Neural crest cell (in vitro differentiated cells): ENCODE measurements at regions not wholly inside any gene's neighbourhood (a gene's known extent, or its start where the extent isn't known, plus 50 kb on each side); places are given as distances from the start of the nearest gene placed in this dataset.
A peak's percentile ranks its signal among the peaks of the same experiment; 100 is the strongest.

Experiments used
- DNase-seq: peaks from one replicate; pipeline ENCODE4 v3.0.0; 2021; ENCODE audit warnings: low read depth, mixed read lengths, low spot score
- H3K27ac Mint-ChIP-seq: one replicate; pipeline ENCODE4 v1.8.0; 2021; ENCODE audit warnings: mild to moderate bottlenecking, mixed read lengths; ENCODE audit not compliant: unreplicated experiment
- H3K27me3 Mint-ChIP-seq: 2 replicates; pipeline ENCODE4 v1.8.0; 2021; ENCODE audit warnings: low read depth, mild to moderate bottlenecking, mixed read lengths
- H3K36me3 Mint-ChIP-seq: 2 replicates; pipeline ENCODE4 v1.8.0; 2021; ENCODE audit warnings: low read depth, mild to moderate bottlenecking, mixed read lengths
- H3K4me1 Mint-ChIP-seq: 2 replicates; pipeline ENCODE4 v1.8.0; 2021; ENCODE audit warnings: mixed read lengths
- H3K4me3 Mint-ChIP-seq: one replicate; pipeline ENCODE4 v1.8.0; 2021; ENCODE audit warnings: mild to moderate bottlenecking, mixed read lengths
- H3K9me3 Mint-ChIP-seq: 2 replicates; pipeline ENCODE4 v1.8.0; 2021; ENCODE audit warnings: mixed read lengths
- TF ChIP-seq, protein P1 (sequence below): fragments of 200-600 bp; sonication (generic); conservative IDR thresholded peaks from 2 replicates; pipeline ENCODE4 v1.5.0; 2021; ENCODE audit warnings: antibody characterized with exemption, mild to moderate bottlenecking

DNA sequence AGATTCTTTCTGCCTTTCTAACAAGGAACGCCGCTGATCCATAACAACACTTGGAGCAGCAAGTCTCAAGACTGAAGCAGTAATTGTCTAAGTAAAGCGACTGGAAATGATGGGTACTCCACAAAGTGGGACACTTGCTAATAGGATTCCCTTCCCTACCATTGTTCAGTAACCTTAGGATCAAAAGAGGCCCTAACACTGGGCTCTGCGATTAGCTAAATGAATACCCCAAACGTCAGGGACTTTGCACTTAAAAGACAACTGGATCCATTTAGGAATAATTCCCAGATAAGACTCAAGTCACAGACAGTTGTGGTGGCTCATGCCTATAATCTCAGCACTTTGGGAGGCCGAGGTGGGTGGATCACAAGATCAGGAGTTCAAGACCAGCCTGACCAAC is 221.9 kb upstream of the FGGY start:
- Mint-ChIP-seq H3K36me3 (no peaks in the 10 kb centered on the region), H3K27me3 (no peaks in the 10 kb centered on the region), H3K9me3 (peaks cover 4% of the 10 kb centered on the region), H3K4me1 (peaks cover 43% of the 10 kb centered on the region), H3K27ac (no peak overlapping the region), H3K4me3 (no peak overlapping the region)
- no peak for DNase-seq
- TF ChIP-seq, protein P1, sequence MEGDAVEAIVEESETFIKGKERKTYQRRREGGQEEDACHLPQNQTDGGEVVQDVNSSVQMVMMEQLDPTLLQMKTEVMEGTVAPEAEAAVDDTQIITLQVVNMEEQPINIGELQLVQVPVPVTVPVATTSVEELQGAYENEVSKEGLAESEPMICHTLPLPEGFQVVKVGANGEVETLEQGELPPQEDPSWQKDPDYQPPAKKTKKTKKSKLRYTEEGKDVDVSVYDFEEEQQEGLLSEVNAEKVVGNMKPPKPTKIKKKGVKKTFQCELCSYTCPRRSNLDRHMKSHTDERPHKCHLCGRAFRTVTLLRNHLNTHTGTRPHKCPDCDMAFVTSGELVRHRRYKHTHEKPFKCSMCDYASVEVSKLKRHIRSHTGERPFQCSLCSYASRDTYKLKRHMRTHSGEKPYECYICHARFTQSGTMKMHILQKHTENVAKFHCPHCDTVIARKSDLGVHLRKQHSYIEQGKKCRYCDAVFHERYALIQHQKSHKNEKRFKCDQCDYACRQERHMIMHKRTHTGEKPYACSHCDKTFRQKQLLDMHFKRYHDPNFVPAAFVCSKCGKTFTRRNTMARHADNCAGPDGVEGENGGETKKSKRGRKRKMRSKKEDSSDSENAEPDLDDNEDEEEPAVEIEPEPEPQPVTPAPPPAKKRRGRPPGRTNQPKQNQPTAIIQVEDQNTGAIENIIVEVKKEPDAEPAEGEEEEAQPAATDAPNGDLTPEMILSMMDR: no peak

DNA sequence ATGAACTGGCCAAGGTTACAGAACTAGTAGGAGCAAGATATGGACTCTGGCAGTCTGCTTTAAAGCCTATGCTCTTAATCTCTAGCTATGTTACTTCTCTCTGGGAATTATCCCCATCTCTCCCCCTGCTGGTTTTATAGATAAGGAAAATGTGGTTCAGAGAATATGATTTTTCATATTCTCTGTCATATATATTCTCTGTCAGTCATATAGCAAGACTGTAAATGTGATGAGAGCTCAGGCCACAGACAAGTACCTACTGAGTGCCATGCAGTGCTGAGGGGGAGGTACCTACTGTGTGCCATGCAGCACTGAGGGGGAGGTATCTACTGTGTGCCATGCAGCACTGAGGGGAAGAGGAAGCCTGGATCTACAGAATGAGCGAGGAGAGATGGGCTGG is 220.3 kb upstream of the FGGY start:
- TF ChIP-seq, protein P1: peak; percentile 40
- no peak overlapping the region for H3K4me3 Mint-ChIP-seq
- H3K4me1 Mint-ChIP-seq: peaks cover 32% of the 10 kb centered on the region
- H3K27me3 Mint-ChIP-seq: no peaks in the 10 kb centered on the region
- no peaks in the 10 kb centered on the region for H3K36me3 Mint-ChIP-seq
- peaks cover 4% of the 10 kb centered on the region for H3K9me3 Mint-ChIP-seq
- H3K27ac Mint-ChIP-seq: no peak overlapping the region
- DNase-seq: no peak

DNA sequence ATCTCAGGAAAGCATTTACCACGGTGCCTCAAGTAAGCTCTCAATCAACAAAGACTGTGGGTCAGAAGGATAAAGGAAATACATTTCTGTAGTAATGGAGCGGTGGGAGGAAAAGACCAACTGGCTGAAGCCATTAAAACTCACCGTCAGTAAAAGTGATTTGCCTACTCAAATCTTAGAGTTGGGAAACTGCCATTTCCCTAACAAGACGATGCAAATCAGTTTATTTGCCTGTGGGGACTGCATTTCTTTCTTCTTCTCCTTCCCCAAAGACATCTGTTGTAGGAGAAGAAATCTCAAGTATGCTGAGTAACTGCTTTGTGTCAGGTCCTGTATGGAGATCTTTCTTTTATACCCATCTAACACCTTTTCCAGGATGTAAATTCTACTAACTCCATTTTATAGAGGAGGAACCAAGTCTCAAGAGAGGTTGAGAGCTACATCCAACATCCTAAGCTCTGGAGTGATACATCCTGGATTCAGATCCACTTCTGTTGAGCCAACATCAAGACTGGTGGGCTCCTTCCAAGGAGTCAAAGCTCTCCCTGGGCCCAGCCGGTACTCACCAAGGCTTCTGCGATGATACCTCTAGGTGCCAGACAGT is 219.3 kb upstream of the FGGY start:
- DNase-seq: no peak
- Mint-ChIP-seq H3K4me1 (peaks cover 24% of the 10 kb centered on the region), H3K27me3 (no peaks in the 10 kb centered on the region), H3K4me3 (no peak overlapping the region), H3K27ac (no peak overlapping the region), H3K36me3 (no peaks in the 10 kb centered on the region), H3K9me3 (peaks cover 4% of the 10 kb centered on the region)
- TF ChIP-seq, protein P1: no peak

DNA sequence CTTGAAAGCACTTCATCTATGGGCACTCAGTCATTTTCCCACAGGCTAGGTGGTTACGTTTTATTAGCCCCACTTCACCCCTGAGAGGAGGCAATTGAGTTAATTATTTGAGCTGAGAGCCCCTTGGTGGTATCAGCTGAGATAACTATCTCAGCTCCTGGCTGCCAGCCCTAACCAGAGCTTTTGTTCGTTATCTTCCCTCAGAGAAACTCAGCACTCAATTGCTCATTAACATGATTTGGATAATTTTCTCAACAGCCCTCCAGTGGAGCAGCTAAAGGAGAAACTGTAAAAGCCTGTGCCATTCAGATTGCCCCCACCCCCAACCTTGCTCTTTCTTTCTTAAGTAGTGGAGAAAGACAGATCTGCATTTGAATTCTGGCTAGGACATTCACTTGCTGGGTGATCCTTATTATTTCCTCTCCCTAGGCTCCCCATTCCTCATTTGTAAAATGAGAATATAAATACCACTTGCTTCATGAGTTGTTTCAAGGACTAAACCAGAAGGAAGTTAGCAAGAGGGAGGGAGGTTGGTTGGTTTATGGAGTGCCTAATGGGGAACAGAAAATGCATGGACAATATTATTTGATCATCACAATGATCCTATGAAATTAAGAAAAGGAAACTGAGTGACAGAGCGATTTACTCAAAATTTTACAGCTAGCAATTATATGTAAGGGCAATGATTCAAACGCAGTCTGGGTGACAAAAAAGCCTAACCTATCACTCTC is 218.7 kb upstream of the FGGY start:
- TF ChIP-seq, protein P1: no peak
- Mint-ChIP-seq H3K27me3 (no peaks in the 10 kb centered on the region), H3K36me3 (no peaks in the 10 kb centered on the region), H3K27ac (no peak overlapping the region), H3K4me1 (peaks cover 23% of the 10 kb centered on the region), H3K4me3 (no peak overlapping the region), H3K9me3 (peaks cover 2% of the 10 kb centered on the region)
- DNase-seq: no peak

DNA sequence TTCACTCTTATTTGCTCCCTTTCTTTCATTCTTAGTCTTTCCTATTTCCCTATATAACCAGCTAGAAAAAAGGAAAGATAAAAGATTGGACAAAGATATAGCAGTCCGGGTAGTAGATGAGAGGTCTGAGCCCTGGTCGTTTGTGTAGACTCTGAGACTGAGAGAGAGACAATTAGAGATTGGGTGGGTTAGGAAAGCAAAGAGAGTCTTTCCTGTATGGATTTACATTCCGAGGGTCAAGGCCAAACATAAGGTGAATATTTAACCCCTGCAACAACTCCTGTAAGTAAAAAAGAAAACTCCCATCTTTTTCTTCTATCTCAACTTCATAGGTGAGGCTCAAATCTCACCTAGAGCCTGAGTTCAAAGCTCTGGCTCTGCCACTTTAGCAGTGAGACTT is 218.0 kb upstream of the FGGY start:
- Mint-ChIP-seq H3K27me3 (no peaks in the 10 kb centered on the region), H3K4me1 (peaks cover 23% of the 10 kb centered on the region), H3K36me3 (no peaks in the 10 kb centered on the region), H3K4me3 (no peak overlapping the region), H3K27ac (no peak overlapping the region), H3K9me3 (no peaks in the 10 kb centered on the region)
- TF ChIP-seq, protein P1: no peak
- DNase-seq: no peak
